ENCODE measurements at regions not wholly inside any gene's neighbourhood (a gene's known extent, or its start where the extent isn't known, plus 50 kb on each side); places are given as distances from the start of the nearest gene placed in this dataset.

GRCh38 chr4:117489107-117489506, 403.7 kb upstream of the TRAM1L1 start:
- Mint-ChIP-seq H3K36me3 (peaks cover under 1% of the 10 kb centered on the region), H3K27me3 (no peaks in the 10 kb centered on the region), H3K27ac (no peak overlapping the region), H3K4me3 (no peak overlapping the region), H3K9me3 (peaks cover 18% of the 10 kb centered on the region), H3K4me1 (ENCODE audit: low read depth in 2 of 2) (no peaks in the 10 kb centered on the region)
- ATAC-seq (no peak), DNase-seq (ENCODE audit: low spot score) (no peak)

DNA sequence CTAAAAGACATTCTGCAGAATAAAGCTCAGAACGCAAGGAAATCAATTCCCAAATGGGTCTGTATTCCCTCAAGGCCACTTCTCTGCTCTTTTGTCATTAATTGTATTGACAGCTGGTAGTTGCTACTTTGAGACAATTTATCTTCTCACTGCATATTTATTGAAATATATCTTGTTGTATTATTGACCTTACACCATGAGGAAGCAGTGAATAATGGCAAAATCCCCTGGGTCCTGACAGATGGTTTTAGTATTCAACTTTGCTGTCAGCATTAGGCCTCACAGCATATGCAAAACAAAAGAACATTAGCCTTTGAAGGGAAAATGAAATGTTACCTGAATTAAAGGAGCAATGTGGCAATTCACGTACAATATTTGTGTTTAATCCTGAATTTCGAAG, 406.1 kb upstream of the TRAM1L1 start:
- Mint-ChIP-seq H3K4me1 (ENCODE audit: low read depth in 2 of 2) (no peaks in the 10 kb centered on the region), H3K4me3 (no peak overlapping the region)

GRCh38 chr4:117495802-117496201, 410.4 kb upstream of the TRAM1L1 start:
- H3K9me3 Mint-ChIP-seq: peaks cover 7% of the 10 kb centered on the region
- no peak for ATAC-seq
- no peaks in the 10 kb centered on the region for H3K27me3 Mint-ChIP-seq
- H3K4me3 Mint-ChIP-seq: no peak overlapping the region
- H3K4me1 Mint-ChIP-seq (ENCODE audit: low read depth in 2 of 2): no peaks in the 10 kb centered on the region
- H3K36me3 Mint-ChIP-seq: no peaks in the 10 kb centered on the region
- DNase-seq (ENCODE audit: low spot score): no peak
- no peak overlapping the region for H3K27ac Mint-ChIP-seq

More for the DNA sequence above, 406.1 kb upstream of the TRAM1L1 start:
- Mint-ChIP-seq H3K9me3 (peaks cover 10% of the 10 kb centered on the region), H3K36me3 (no peaks in the 10 kb centered on the region), H3K27me3 (no peaks in the 10 kb centered on the region), H3K27ac (no peak overlapping the region)
- no peak for ATAC-seq
- DNase-seq (ENCODE audit: low spot score): no peak

GRCh38 chr4:117512414-117512813, 427.0 kb upstream of the TRAM1L1 start:
- peaks cover 13% of the 10 kb centered on the region for H3K9me3 Mint-ChIP-seq
- no peaks in the 10 kb centered on the region for H3K4me1 Mint-ChIP-seq (ENCODE audit: low read depth in 2 of 2)
- no peak for ATAC-seq

DNA sequence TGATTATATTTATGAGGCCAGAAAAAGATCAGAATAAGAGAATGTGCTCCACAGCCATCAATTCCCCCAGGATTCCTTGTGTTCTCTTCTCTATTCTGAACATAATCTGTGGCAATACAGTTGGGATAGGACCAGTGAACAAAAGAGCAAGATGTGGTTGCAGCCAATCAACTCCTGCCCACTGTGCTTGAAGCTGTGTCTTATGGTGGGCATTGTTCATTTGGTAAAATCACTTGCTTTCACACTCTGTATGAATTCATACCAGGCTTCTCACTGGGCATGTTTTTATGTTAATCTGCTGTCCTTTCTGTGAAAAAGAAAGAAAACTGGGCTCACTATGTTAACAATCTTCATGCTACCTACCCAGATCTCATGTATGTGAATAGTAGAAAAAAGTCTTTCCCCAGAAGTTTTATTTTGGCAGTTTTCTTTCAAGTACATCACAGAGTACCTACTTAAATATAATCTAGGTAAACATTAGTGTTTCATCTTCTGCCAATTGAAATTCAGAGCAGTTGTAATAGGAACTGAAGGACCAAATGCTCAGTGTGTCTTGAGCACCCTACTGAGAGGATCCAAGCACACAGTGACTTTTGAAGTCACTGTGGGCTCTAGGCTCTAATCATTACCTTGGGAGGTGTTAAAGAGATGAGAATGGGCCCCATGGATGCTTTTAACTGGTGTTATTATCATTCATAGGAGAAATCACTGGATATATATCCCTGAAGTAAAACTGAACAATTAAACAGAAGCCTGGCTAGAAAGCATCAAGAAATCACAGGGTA, 429.2 kb upstream of the TRAM1L1 start:
- H3K4me3 Mint-ChIP-seq: no peak overlapping the region
- peaks cover 18% of the 10 kb centered on the region for H3K9me3 Mint-ChIP-seq
- H3K4me1 Mint-ChIP-seq (ENCODE audit: low read depth in 2 of 2): no peaks in the 10 kb centered on the region
- no peak for DNase-seq (ENCODE audit: low spot score)
- H3K27me3 Mint-ChIP-seq: no peaks in the 10 kb centered on the region
- H3K36me3 Mint-ChIP-seq: no peaks in the 10 kb centered on the region
- no peak for ATAC-seq
- H3K27ac Mint-ChIP-seq: no peak overlapping the region

More at GRCh38 chr4:117512414-117512813, 427.0 kb upstream of the TRAM1L1 start:
- H3K4me3 Mint-ChIP-seq: no peak overlapping the region
- no peak for DNase-seq (ENCODE audit: low spot score)
- no peak overlapping the region for H3K27ac Mint-ChIP-seq
- no peaks in the 10 kb centered on the region for H3K27me3 Mint-ChIP-seq
- no peaks in the 10 kb centered on the region for H3K36me3 Mint-ChIP-seq

- no peak for DNase-seq (ENCODE audit: low spot score)
- no peaks in the 10 kb centered on the region for H3K27me3 Mint-ChIP-seq
- H3K4me3 Mint-ChIP-seq: no peak overlapping the region
- no peaks in the 10 kb centered on the region for H3K36me3 Mint-ChIP-seq
- H3K27ac Mint-ChIP-seq: no peak overlapping the region
- ATAC-seq: no peak
- H3K4me1 Mint-ChIP-seq (ENCODE audit: low read depth in 2 of 2): no peaks in the 10 kb centered on the region
- peaks cover 25% of the 10 kb centered on the region for H3K9me3 Mint-ChIP-seq
Observed at GRCh38 chr4:117515921-117516320, 430.5 kb upstream of the TRAM1L1 start.

DNA sequence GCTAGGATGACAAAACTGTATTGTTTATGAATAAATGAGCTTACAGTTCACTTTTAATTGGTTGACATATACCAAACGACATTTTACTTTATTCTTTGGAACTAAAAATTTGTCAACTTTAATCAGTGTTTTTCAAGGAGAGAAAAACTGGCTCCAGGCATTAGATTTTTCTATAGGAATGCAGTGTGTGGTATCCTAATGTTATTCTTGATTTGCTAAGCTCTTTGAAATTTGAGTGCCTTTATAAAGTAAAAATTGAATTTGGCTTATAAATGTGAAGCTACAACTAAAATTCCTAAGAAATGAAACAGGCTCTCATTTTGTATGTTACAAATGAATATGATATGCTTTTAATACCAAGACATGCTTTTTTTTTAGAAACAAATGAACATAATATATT, 442.2 kb upstream of the TRAM1L1 start:
- no peak overlapping the region for H3K27ac Mint-ChIP-seq
- no peak for ATAC-seq
- H3K4me1 Mint-ChIP-seq (ENCODE audit: low read depth in 2 of 2): no peaks in the 10 kb centered on the region
- peaks cover 5% of the 10 kb centered on the region for H3K9me3 Mint-ChIP-seq
- no peak for DNase-seq (ENCODE audit: low spot score)
- no peaks in the 10 kb centered on the region for H3K27me3 Mint-ChIP-seq
- no peaks in the 10 kb centered on the region for H3K36me3 Mint-ChIP-seq
- H3K4me3 Mint-ChIP-seq: no peak overlapping the region

- DNase-seq (ENCODE audit: low spot score) (no peak), ATAC-seq (no peak)
- H3K36me3 Mint-ChIP-seq: no peaks in the 10 kb centered on the region
- H3K27me3 Mint-ChIP-seq: no peaks in the 10 kb centered on the region
- H3K27ac Mint-ChIP-seq: no peak overlapping the region
- no peak overlapping the region for H3K4me3 Mint-ChIP-seq
- H3K4me1 Mint-ChIP-seq (ENCODE audit: low read depth in 2 of 2): no peaks in the 10 kb centered on the region
- peaks cover 13% of the 10 kb centered on the region for H3K9me3 Mint-ChIP-seq
Observed at GRCh38 chr4:117529401-117529800, 444.0 kb upstream of the TRAM1L1 start.

GRCh38 chr4:117533501-117533900, 448.1 kb upstream of the TRAM1L1 start:
- DNase-seq (ENCODE audit: low spot score) (no peak), ATAC-seq (no peak)
- H3K4me3 Mint-ChIP-seq: no peak overlapping the region
- peaks cover 17% of the 10 kb centered on the region for H3K9me3 Mint-ChIP-seq
- no peaks in the 10 kb centered on the region for H3K36me3 Mint-ChIP-seq
- H3K27me3 Mint-ChIP-seq: no peaks in the 10 kb centered on the region
- H3K27ac Mint-ChIP-seq: no peak overlapping the region
- no peaks in the 10 kb centered on the region for H3K4me1 Mint-ChIP-seq (ENCODE audit: low read depth in 2 of 2)

GRCh38 chr4:117545039-117545438, 459.7 kb upstream of the TRAM1L1 start:
- peaks cover 5% of the 10 kb centered on the region for H3K9me3 Mint-ChIP-seq
- no peaks in the 10 kb centered on the region for H3K36me3 Mint-ChIP-seq
- no peak for ATAC-seq
- no peak for DNase-seq (ENCODE audit: low spot score)
- H3K4me3 Mint-ChIP-seq: no peak overlapping the region
- H3K4me1 Mint-ChIP-seq (ENCODE audit: low read depth in 2 of 2): no peaks in the 10 kb centered on the region
- no peak overlapping the region for H3K27ac Mint-ChIP-seq
- no peaks in the 10 kb centered on the region for H3K27me3 Mint-ChIP-seq

- Mint-ChIP-seq H3K4me3 (no peak overlapping the region), H3K4me1 (ENCODE audit: low read depth in 2 of 2) (no peaks in the 10 kb centered on the region), H3K36me3 (no peaks in the 10 kb centered on the region), H3K9me3 (peaks cover 13% of the 10 kb centered on the region), H3K27ac (no peak overlapping the region), H3K27me3 (no peaks in the 10 kb centered on the region)
- no peak for DNase-seq (ENCODE audit: low spot score)
- no peak for ATAC-seq
Observed at GRCh38 chr4:117549524-117549923, 464.1 kb upstream of the TRAM1L1 start.

DNA sequence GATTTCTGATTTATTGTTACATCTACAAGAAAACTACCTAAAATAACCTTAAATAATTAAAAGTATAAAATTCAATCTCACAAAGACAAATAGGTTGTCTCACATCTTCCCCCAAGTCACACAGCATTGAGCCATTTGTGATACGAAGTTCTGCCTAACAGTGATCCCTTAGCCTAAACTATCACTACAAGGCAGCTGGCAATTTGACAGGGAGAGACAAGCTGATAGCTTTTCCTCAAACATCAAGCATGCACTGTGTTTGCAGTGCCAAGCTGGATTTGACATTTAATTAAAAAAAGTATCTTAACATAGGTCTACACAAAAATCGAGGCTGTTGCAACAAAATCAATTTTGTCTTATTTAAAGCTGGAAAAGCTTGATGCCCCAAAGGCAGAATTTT, 464.7 kb upstream of the TRAM1L1 start:
- ATAC-seq: no peak
- DNase-seq (ENCODE audit: low spot score): no peak
- no peak overlapping the region for H3K4me3 Mint-ChIP-seq
- H3K9me3 Mint-ChIP-seq: peaks cover 13% of the 10 kb centered on the region
- no peaks in the 10 kb centered on the region for H3K27me3 Mint-ChIP-seq
- H3K36me3 Mint-ChIP-seq: no peaks in the 10 kb centered on the region
- no peaks in the 10 kb centered on the region for H3K4me1 Mint-ChIP-seq (ENCODE audit: low read depth in 2 of 2)
- no peak overlapping the region for H3K27ac Mint-ChIP-seq

GRCh38 chr4:117560329-117560728, 474.0 kb upstream of the NDST3 start:
- no peak overlapping the region for H3K4me3 Mint-ChIP-seq
- no peak overlapping the region for H3K27ac Mint-ChIP-seq
- peaks cover 7% of the 10 kb centered on the region for H3K9me3 Mint-ChIP-seq
- H3K36me3 Mint-ChIP-seq: no peaks in the 10 kb centered on the region
- no peak for DNase-seq (ENCODE audit: low spot score)
- H3K4me1 Mint-ChIP-seq (ENCODE audit: low read depth in 2 of 2): no peaks in the 10 kb centered on the region
- no peaks in the 10 kb centered on the region for H3K27me3 Mint-ChIP-seq
- ATAC-seq: no peak

GRCh38 chr4:117574085-117574484, 460.2 kb upstream of the NDST3 start:
- DNase-seq (ENCODE audit: low spot score) (no peak), ATAC-seq (no peak)
- Mint-ChIP-seq H3K9me3 (peaks cover 15% of the 10 kb centered on the region), H3K4me1 (ENCODE audit: low read depth in 2 of 2) (no peaks in the 10 kb centered on the region), H3K27me3 (no peaks in the 10 kb centered on the region), H3K4me3 (no peak overlapping the region), H3K36me3 (no peaks in the 10 kb centered on the region), H3K27ac (no peak overlapping the region)

DNA sequence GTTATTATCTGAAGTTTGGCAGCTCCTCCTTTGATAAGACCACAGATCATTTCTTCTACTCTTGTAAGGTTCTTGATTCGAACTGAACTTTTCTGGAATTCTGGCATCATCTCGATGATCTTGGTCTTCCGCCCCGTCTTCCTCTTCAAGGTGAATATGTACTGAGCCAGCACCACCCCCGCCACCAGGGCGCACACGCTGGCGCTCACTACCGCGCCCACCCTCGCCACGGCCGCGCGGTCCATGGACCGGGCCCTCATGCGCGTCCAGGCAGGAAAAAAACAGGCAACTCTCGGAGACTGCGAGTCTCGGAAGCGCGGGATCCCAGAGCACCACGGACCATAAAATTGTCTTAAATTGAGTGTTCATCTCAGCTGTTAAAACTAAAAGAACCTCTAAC, 458.4 kb upstream of the NDST3 start:
- DNase-seq (ENCODE audit: low spot score): no peak
- Mint-ChIP-seq H3K9me3 (peaks cover 15% of the 10 kb centered on the region), H3K36me3 (no peaks in the 10 kb centered on the region), H3K4me1 (ENCODE audit: low read depth in 2 of 2) (no peaks in the 10 kb centered on the region), H3K27me3 (no peaks in the 10 kb centered on the region), H3K4me3 (no peak overlapping the region), H3K27ac (no peak overlapping the region)
- ATAC-seq: peak in 1 of 2 donors; percentile 69

All from natural killer cell treated with Interleukin-12 subunit alpha and Interleukin-12 subunit beta and Interleukin-15 and Interleukin-18, amount 100 ng/mL, for 72 hours (primary cell).